NCI-H2171 (cell line): ENCODE measurements at regions not wholly inside any gene's neighbourhood (a gene's known extent, or its start where the extent isn't known, plus 50 kb on each side); places are given as distances from the start of the nearest gene placed in this dataset.
"Not testable (repeated sequence)": the region's sequence is repeated elsewhere in the genome, so short reads cannot be mapped to it uniquely, and the experiment has no call there.

Experiments used
- DNase-seq: peaks from one replicate; lab custom pipeline; 2025; lab: John Stamatoyannopoulos, UW

DNA sequence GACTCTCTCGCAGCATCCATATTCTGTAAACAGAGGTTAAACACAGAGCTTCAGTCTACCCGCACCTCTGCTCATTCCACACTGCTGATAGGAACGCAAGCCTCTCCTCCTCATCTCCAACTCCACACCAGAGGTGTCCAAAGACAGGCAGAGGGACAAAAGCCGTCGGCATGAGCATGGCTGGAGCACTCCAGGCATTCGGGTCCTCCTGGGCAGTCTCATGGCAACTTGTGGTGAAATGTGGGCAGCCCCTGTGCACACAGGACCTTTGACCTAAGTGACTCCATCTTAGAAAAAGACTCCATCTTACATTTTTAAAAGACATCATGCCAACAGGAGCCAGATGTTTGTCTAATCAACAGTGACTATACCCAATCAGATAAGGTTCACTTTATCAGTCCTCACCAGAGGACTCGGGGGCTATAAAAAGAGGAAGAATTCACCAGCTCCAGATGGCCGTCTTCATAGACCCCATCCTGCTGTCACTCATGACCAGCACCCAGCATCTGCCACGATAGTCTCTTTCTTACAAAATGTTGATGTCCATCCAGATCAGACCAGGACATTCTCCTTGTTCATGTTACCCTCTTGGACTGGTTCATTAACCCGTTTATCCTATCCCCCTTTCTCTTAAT lies 304.4 kb downstream of the ANAPC1 start:
- not testable (repeated sequence) for DNase-seq

GRCh38 chr2:111580616-111581015 lies 303.4 kb downstream of the ANAPC1 start:
- DNase-seq = not testable (repeated sequence)

DNA sequence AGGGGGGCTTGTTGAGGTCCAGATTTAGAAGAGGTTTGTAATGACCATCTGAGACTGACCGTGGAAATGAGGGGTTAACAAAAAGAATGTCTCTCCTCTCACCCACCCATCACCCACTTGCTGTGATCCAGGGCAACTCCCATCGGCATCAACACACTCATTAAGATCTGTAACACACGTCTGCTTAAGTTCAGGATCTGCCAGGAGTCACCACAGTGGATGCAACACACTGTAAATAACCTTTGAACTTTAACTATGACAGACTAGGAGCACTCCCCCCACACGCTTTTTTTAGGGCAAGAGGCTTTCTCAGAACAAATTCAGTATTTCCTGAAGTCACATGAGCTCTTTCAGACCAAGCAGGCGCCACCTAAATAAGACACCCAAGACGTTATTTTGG lies 301.9 kb downstream of the ANAPC1 start:
- not testable (repeated sequence) for DNase-seq

- not testable (repeated sequence) for DNase-seq
These were observed 300.5 kb downstream of the ANAPC1 start for GRCh38 chr2:111583480-111583879.

GRCh38 chr2:111584540-111584939 lies 299.5 kb downstream of the ANAPC1 start:
- not testable (repeated sequence) for DNase-seq

- not testable (repeated sequence) for DNase-seq
These were observed 299.0 kb downstream of the ANAPC1 start for GRCh38 chr2:111584950-111585349.

GRCh38 chr2:111586014-111586413 lies 298.0 kb downstream of the ANAPC1 start:
- not testable (repeated sequence) for DNase-seq

DNA sequence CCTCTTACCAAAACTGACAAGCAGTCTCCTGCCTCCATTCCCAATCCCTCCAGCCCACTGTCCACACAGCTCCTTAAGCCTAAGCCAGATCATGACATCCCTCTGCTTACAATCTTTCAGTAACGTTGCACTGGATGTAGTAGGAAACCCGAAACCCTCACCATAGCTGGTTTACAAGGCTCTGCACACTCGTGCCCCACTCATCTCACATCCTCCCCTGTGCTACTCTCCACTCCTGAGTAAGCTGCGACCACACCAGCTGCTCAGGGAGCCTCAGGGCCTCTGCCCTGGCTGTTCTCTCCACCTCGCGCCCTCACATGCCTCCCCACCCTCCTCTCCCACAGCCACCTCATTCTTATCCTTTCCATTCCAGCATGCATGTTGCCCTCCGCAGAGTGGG lies 288.9 kb downstream of the ANAPC1 start:
- DNase-seq = not testable (repeated sequence)

DNA sequence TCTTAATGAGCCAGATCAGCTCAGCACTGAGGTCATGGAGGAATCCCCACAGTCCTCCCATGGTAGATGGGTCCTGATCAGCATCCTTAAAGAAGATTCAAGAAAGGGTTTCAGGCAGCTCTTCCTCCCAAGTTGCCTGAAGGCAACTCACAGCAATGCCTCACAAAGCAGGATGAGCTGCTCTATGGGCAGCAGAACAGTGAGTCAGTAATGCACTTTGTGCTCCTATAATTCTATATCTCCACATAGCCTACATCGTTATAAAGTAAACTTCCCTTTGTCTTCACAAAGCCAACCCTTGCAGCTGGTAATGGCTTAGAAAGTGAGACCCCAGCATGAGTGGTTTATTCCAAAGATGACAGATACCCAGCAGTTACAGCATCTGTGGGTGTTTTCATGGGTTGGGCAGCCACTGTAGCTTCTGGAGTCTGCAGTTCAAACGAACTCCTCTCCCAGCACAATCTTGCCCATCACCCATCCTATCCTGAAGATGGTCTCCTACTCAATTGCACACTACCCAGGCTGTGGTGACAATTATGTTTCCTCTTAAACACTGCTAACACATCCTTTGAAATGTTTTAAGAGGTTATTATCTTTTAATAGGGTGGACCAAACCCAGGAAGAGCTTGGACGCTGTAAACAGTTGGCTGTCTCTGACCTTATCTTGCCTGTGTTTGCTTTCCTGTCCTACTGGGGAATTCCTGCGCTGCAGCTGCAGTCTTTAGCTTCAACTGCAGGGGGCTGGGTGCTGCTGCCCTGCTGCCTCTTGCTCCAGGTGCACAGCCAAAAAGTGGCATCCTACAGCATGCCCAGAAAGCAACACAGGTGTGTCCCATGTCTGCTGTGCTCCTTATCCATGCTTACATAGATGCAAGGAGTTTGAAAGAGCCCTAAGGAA lies 286.9 kb downstream of the ANAPC1 start:
- DNase-seq = not testable (repeated sequence)

DNA sequence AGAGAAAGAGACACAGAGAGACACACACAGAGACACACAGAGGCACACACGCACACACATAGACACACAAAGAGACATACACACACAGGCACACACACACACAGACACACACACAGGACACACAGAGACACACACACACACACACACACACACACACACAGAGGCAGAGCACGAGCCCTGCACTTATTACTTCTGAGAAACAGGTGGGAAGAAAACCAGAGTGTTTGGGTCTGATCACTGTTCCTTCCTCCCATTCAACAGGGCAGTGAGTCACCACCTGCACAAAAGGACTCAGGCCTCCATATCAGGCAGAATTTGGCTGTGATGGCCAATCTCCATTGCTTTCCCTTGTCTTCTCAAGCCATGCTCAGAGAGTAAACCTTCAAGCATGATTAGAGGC lies 285.0 kb downstream of the ANAPC1 start:
- not testable (repeated sequence) for DNase-seq

DNA sequence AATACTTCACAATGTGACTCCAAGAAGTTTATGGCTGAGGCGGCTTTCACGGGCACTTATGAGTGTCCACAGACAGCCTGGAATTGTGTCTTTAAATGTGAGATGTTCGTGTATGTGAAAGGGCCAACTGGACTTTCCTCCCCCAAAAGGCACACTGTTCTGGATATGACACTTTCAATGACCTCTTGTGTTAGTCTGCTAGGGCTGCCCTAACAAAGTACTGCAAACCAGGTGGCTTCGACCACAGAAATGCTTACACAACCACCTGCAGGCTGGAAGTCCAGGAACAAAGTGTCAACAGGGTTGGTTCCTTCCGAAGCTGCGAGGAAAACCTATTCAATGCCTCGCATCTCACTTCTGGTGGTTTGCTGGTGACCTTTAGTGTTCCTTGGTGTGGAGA lies 281.7 kb downstream of the ANAPC1 start:
- not testable (repeated sequence) for DNase-seq

DNA sequence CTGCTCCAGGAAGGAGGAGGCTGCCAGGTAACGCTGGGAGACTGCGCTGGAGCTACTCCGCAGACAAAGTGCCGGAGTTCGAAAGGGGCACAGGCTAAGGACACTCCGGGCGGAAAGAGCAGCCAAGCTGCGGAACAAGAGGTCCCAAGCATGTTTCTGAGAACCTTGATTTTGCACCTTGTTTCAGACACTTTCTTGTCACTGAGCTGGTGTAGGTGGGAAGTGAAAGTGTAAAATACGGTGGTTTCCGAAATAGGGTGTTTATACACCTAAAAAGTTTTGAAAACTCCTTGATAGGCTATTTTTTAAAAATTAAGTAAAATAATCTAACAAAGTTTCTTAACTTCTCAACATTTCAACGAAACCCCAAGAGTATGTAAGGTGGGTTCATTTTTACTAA lies 278.2 kb downstream of the ANAPC1 start:
- DNase-seq = not testable (repeated sequence)

DNA sequence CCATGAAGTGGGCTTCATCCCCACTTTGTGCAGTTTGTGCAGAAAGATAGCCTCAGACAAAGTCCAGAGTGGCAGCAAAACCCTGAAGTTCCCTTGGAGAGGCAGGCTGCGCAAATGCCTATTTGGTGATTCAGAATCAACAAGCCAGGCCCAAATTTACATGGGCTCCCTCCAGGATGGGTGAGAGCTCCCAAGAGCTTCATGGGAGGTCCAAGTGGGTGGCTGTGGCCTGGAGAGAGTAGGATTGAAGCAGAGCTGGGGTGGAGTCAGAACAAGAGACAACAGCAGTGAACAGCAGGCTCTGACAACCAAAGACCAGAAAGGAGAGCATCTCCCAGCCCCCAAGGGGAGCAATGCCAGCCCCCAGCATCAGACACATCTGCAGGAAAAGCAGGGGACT lies 277.4 kb downstream of the ANAPC1 start:
- not testable (repeated sequence) for DNase-seq

GRCh38 chr2:111609146-111609844 lies 274.7 kb downstream of the ANAPC1 start:
- not testable (repeated sequence) for DNase-seq

GRCh38 chr2:111610035-111610434 lies 274.0 kb downstream of the ANAPC1 start:
- DNase-seq = not testable (repeated sequence)

GRCh38 chr2:111616651-111617218 lies 267.3 kb downstream of the ANAPC1 start:
- DNase-seq = no peak

- no peak for DNase-seq
These were observed 266.4 kb downstream of the ANAPC1 start for GRCh38 chr2:111617299-111618225.

- no peak for DNase-seq
These were observed 265.6 kb downstream of the ANAPC1 start for GRCh38 chr2:111618226-111618977.

DNA sequence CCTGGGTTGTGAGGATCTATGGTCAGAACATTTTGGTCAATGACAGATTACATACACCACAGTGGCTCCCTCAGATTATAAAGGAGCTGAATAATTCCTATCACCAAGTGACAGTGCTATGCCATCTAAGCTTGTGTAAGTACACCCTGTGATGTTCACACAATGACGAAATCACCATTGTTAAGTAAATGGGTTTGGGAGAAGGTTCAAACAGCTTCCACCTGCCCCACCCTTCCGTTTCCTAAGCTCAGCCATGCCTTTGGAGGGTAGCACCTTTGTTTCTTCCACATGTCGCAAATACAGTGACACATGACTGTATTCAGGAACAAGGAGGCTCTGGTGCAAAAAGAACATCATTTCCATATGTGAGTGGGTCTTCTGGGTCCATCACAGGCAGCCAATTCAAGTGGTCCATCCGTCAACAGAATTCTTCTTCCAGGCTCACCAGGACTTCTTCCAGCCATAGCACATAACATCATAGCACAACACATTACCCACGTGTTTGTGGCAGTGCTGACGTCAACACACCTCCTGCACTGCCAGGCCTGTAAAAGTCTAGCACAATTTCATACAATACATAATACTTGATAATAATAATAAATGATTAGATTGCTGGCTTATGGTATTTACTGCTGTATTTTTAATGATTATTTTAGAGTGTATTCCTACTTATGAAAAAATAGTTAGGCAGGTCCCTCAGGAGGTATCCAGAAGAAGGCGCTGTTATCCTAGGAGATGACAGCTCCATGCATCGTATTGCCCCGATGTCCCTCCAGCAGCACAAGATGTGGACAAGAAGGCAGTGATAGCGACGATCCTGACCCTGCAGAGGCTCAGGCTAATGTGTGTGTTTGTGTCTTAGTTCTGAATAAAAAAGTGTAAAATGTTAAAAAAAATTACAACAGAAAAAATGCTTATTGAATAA lies 264.8 kb downstream of the ANAPC1 start:
- DNase-seq = no peak
